Hepatocyte (in vitro differentiated cells): ENCODE measurements at regions not wholly inside any gene's neighbourhood (a gene's known extent, or its start where the extent isn't known, plus 50 kb on each side); places are given as distances from the start of the nearest gene placed in this dataset.

ENCODE experiments used
- EZH2 ChIP-seq: fragments of 200-600 bp; sonication (generic); IDR thresholded peaks from 2 replicates; pipeline ENCODE4 v1.6.1; 2016; ENCODE audit warnings: antibody characterized with exemption, mild to moderate bottlenecking, borderline replicate concordance
- EZH2phosphoT487 ChIP-seq: fragments of 200-600 bp; sonication (generic); IDR thresholded peaks from one replicate; pipeline ENCODE4 v1.6.1; 2018; ENCODE audit warnings: antibody characterized with exemption, mild to moderate bottlenecking, low read depth, moderate library complexity; ENCODE audit not compliant: unreplicated experiment, severe bottlenecking
- TF ChIP-seq, protein P1 (sequence below): fragments of 200-600 bp; sonication (generic); IDR thresholded peaks from 2 replicates; pipeline ENCODE4 v1.5.1; 2016; ENCODE audit warnings: antibody characterized with exemption, mild to moderate bottlenecking; ENCODE audit not compliant: poor library complexity

- no peak for TF ChIP-seq EZH2
- TF ChIP-seq, protein P1, sequence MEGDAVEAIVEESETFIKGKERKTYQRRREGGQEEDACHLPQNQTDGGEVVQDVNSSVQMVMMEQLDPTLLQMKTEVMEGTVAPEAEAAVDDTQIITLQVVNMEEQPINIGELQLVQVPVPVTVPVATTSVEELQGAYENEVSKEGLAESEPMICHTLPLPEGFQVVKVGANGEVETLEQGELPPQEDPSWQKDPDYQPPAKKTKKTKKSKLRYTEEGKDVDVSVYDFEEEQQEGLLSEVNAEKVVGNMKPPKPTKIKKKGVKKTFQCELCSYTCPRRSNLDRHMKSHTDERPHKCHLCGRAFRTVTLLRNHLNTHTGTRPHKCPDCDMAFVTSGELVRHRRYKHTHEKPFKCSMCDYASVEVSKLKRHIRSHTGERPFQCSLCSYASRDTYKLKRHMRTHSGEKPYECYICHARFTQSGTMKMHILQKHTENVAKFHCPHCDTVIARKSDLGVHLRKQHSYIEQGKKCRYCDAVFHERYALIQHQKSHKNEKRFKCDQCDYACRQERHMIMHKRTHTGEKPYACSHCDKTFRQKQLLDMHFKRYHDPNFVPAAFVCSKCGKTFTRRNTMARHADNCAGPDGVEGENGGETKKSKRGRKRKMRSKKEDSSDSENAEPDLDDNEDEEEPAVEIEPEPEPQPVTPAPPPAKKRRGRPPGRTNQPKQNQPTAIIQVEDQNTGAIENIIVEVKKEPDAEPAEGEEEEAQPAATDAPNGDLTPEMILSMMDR: no peak
- no peak for TF ChIP-seq EZH2phosphoT487
These were observed 599.0 kb downstream of the RAB28 start for GRCh38 chr4:12884846-12885796.
